Vagina (tissue), 2 donors: ENCODE measurements at regions not wholly inside any gene's neighbourhood (a gene's known extent, or its start where the extent isn't known, plus 50 kb on each side); places are given as distances from the start of the nearest gene placed in this dataset.

Experiments used
- DNase-seq, 2 donors: peaks; one replicate each; pipeline ENCODE4 v3.0.0-alpha.2; 2017; ENCODE audit errors: extremely low spot score in 2 of 2
- H3K27ac ChIP-seq: fragments of 200-600 bp; sonication (generic); one replicate; pipeline ENCODE4 v1.5.1; 2019
- H3K27me3 ChIP-seq: fragments of 200-600 bp; sonication (generic); one replicate; pipeline ENCODE4 v1.5.1; 2019
- H3K36me3 ChIP-seq, 2 donors: fragments of 200-600 bp; sonication (generic); one replicate each; pipeline ENCODE4 v1.5.1; 2017 to 2019
- H3K4me1 ChIP-seq: fragments of 200-600 bp; sonication (generic); one replicate; pipeline ENCODE4 v1.5.1; 2019
- H3K4me3 ChIP-seq, 2 donors: fragments of 200-600 bp; sonication (generic); 1 replicate in 1 of 2; 2 replicates in 1 of 2; pipeline ENCODE4 v1.5.1; 2016 to 2019
- H3K9me3 ChIP-seq: fragments of 200-600 bp; sonication (generic); one replicate; pipeline ENCODE4 v1.5.1; 2019
- POLR2A ChIP-seq, 2 donors: fragments of 450-650 bp; IDR thresholded peaks; one replicate each; pipeline ENCODE4 v1.6.1; 2017; ENCODE audit warnings: antibody characterized with exemption in 2 of 2, mild to moderate bottlenecking in 2 of 2, moderate library complexity in 2 of 2
- POLR2AphosphoS5 ChIP-seq, 2 donors: sonication (generic); formaldehyde crosslinking; IDR thresholded peaks; one replicate each; pipeline ENCODE4 v1.9.0; 2017; ENCODE audit warnings: antibody characterized with exemption in 2 of 2, mild to moderate bottlenecking in 2 of 2, low read depth in 1 of 2; ENCODE audit not compliant: insufficient read depth in 1 of 2
- intact Hi-C: fragments of 100-400 bp; cut with DNase I; formaldehyde crosslinking; loops from one replicate; pipeline ENCODE4 v1.15.1; 2023
- TF ChIP-seq, protein P1 (sequence below), 3 experiments: fragments of 450-650 bp in 2 of 3; fragments of 200-600 bp in 1 of 3; sonication (generic) in 1 of 3; IDR thresholded peaks; one replicate each; pipeline ENCODE4 v1.5.1; 2017 to 2019; ENCODE audit warnings: antibody characterized with exemption in 3 of 3, mild to moderate bottlenecking in 2 of 3, moderate library complexity in 2 of 3

DNA sequence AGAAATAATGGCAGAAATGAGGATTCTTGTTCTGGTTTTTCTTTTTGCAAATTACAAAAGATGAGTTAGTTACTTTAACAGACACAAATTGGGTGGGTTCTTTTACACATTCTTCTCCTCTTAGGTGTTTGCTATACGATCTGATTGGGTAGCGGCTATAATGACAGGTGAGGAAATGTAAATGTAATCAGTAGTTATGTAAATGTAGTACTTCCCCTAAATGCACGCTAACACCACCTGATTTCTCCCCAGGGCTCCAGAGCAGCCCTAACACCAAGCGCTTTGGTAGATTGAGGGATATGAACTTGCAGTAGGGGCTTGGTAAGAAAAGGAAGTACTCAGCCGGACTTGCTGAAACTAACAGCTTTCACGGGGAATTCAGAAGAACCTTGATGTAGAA is 499.4 kb upstream of the NOX3 start:
- TF ChIP-seq POLR2A (IDR thresholded peaks at IDR 0.05) (no peak), POLR2AphosphoS5 (IDR thresholded peaks at IDR 0.05; ENCODE audit: insufficient read depth in 1 of 2, low read depth in 1 of 2) (no peak)
- TF ChIP-seq, protein P1, sequence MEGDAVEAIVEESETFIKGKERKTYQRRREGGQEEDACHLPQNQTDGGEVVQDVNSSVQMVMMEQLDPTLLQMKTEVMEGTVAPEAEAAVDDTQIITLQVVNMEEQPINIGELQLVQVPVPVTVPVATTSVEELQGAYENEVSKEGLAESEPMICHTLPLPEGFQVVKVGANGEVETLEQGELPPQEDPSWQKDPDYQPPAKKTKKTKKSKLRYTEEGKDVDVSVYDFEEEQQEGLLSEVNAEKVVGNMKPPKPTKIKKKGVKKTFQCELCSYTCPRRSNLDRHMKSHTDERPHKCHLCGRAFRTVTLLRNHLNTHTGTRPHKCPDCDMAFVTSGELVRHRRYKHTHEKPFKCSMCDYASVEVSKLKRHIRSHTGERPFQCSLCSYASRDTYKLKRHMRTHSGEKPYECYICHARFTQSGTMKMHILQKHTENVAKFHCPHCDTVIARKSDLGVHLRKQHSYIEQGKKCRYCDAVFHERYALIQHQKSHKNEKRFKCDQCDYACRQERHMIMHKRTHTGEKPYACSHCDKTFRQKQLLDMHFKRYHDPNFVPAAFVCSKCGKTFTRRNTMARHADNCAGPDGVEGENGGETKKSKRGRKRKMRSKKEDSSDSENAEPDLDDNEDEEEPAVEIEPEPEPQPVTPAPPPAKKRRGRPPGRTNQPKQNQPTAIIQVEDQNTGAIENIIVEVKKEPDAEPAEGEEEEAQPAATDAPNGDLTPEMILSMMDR (IDR thresholded peaks at IDR 0.05) = no peak
- Histone ChIP-seq H3K9me3 (no peaks in the 10 kb centered on the region), H3K4me3 (no peak overlapping the region), H3K36me3 (no peaks in the 10 kb centered on the region), H3K27me3 (no peaks in the 10 kb centered on the region), H3K27ac (no peak overlapping the region), H3K4me1 (no peaks in the 10 kb centered on the region)
- intact Hi-C loops = no loop called here
- DNase-seq = no peak

DNA sequence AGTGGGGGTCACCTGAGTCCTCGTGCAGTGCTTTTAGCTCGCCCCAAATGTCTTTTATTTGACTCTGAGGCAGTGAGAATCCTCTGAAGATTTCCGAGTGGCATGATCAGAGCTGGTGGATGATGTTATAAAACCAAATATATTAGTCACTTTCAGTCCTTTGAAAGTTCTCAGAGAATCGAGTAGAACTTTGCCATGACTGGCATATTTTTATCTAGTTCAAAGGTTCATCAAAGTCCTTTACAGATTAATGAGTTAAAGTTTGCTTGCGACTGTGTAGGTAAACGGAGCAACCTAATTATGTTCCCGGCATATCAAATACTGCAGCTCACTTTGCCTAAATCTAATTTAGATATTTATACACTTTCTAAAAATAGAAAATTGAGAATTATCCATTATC is 498.5 kb upstream of the NOX3 start:
- intact Hi-C loops = no loop called here
- H3K27ac ChIP-seq = no peak overlapping the region
- H3K9me3 ChIP-seq = no peaks in the 10 kb centered on the region
- no peak for DNase-seq
- no peaks in the 10 kb centered on the region for H3K4me1 ChIP-seq
- no peak overlapping the region for H3K4me3 ChIP-seq
- TF ChIP-seq POLR2AphosphoS5 (IDR thresholded peaks at IDR 0.05; ENCODE audit: insufficient read depth in 1 of 2, low read depth in 1 of 2) (no peak), POLR2A (IDR thresholded peaks at IDR 0.05) (no peak)
- TF ChIP-seq, protein P1 (IDR thresholded peaks at IDR 0.05) = no peak
- H3K36me3 ChIP-seq = no peaks in the 10 kb centered on the region
- H3K27me3 ChIP-seq = no peaks in the 10 kb centered on the region

DNA sequence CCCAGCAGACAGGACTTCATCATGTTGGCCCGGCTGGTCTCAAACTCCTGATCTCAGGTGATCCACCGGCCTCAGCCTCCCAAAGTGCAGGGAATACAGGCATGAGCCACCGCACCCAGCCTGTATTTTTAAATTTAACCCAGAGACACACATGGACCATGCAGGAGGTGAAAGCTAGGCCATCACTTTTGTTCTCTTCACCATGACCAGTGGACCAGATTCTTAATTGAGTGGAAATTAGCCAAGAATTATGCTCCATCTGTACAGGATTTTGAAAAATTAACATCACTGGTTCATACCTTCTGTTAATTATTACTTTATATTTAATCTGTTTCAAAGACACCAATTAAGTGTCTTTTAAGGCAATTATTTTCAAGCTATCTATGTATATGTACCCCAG is 493.6 kb upstream of the NOX3 start:
- DNase-seq = no peak
- Histone ChIP-seq H3K4me3 (no peak overlapping the region), H3K27ac (no peak overlapping the region), H3K36me3 (no peaks in the 10 kb centered on the region), H3K9me3 (no peaks in the 10 kb centered on the region), H3K4me1 (no peaks in the 10 kb centered on the region), H3K27me3 (no peaks in the 10 kb centered on the region)
- no peak for TF ChIP-seq POLR2A (IDR thresholded peaks at IDR 0.05)
- TF ChIP-seq, protein P1 (IDR thresholded peaks at IDR 0.05) = no peak
- no peak for TF ChIP-seq POLR2AphosphoS5 (IDR thresholded peaks at IDR 0.05; ENCODE audit: insufficient read depth in 1 of 2, low read depth in 1 of 2)
- intact Hi-C loops = no loop called here

DNA sequence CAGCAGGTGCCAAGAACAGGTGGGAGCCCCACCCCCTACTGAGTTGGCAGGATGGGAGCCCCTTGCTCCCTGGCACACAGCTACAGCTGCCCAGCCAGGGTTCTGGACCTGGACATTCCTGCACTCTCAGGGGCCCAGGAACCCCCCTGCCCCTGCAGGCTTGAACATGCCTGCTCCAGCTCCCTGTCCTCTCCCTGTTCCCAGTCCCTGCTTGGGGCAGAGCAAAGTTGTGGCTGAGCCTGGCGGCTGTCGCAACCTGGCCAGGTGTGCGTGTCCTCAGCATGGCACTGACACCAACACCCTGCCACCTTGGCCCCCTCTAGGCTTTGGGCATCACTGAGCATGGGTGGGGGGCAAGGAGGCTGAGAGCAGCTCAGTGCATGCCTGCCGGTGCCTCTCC is 491.2 kb upstream of the NOX3 start:
- no peaks in the 10 kb centered on the region for H3K27me3 ChIP-seq
- TF ChIP-seq POLR2A (IDR thresholded peaks at IDR 0.05) = no peak
- no peak for TF ChIP-seq POLR2AphosphoS5 (IDR thresholded peaks at IDR 0.05; ENCODE audit: insufficient read depth in 1 of 2, low read depth in 1 of 2)
- TF ChIP-seq, protein P1 (IDR thresholded peaks at IDR 0.05) = no peak
- H3K36me3 ChIP-seq = no peaks in the 10 kb centered on the region
- no peaks in the 10 kb centered on the region for H3K9me3 ChIP-seq
- H3K27ac ChIP-seq = no peak overlapping the region
- DNase-seq = no peak
- H3K4me3 ChIP-seq = no peak overlapping the region
- H3K4me1 ChIP-seq = no peaks in the 10 kb centered on the region
- intact Hi-C loops = no loop called here

DNA sequence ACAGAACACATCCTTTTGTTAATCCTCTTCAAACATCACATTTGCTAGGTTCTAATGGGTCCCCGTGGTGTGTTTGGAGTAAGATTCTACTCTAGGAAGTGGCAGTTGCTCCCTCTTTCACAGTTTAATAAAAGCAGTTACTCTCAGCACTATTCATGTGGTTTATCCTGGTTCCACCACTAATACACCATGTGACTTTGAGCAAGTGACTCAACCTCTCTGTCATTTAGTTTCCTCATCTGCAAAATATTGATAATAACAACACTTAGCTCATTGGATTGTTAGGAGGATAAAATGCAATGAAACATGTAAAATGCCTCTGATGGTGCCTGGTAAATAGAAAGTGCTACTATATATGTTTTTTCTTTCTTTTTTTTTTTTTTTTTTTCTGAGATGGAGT is 488.0 kb upstream of the NOX3 start:
- intact Hi-C loops = no loop called here
- Histone ChIP-seq H3K4me1 (no peaks in the 10 kb centered on the region), H3K9me3 (no peaks in the 10 kb centered on the region), H3K27ac (no peak overlapping the region), H3K36me3 (no peaks in the 10 kb centered on the region), H3K4me3 (no peak overlapping the region), H3K27me3 (no peaks in the 10 kb centered on the region)
- TF ChIP-seq POLR2A (IDR thresholded peaks at IDR 0.05) (no peak), POLR2AphosphoS5 (IDR thresholded peaks at IDR 0.05; ENCODE audit: insufficient read depth in 1 of 2, low read depth in 1 of 2) (no peak)
- TF ChIP-seq, protein P1 (IDR thresholded peaks at IDR 0.05) = no peak
- no peak for DNase-seq
